Right atrium auricular region (tissue), 2 donors: ENCODE measurements at regions not wholly inside any gene's neighbourhood (a gene's known extent, or its start where the extent isn't known, plus 50 kb on each side); places are given as distances from the start of the nearest gene placed in this dataset.
"Not testable (repeated sequence)": the region's sequence is repeated elsewhere in the genome, so short reads cannot be mapped to it uniquely, and the experiment has no call there.

Source experiments
- DNase-seq: peaks from one replicate; pipeline ENCODE4 v3.0.0-alpha.2; 2019; ENCODE audit warnings: low spot score
- H3K27ac ChIP-seq, 2 donors: fragments of 200-600 bp; sonication (generic); 1 replicate in 1 of 2; 2 replicates in 1 of 2; pipeline ENCODE4 v1.5.1; 2016 to 2019
- H3K27me3 ChIP-seq, 2 donors: fragments of 200-600 bp; sonication (generic); one replicate each; pipeline versions ENCODE4 v1.5.1 to v1.6.0; 2017 to 2019
- H3K36me3 ChIP-seq: fragments of 200-600 bp; sonication (generic); one replicate; pipeline ENCODE4 v1.5.1; 2016
- H3K4me1 ChIP-seq, 2 donors: fragments of 200-600 bp; sonication (generic); one replicate each; pipeline versions ENCODE4 v1.5.1 to v1.6.0; 2017 to 2019
- H3K4me3 ChIP-seq, 2 donors: fragments of 200-600 bp; sonication (generic); 1 replicate in 1 of 2; 2 replicates in 1 of 2; pipeline ENCODE4 v1.5.1; 2017 to 2019; ENCODE audit warnings: mild to moderate bottlenecking in 1 of 2, moderate library complexity in 1 of 2
- H3K9me3 ChIP-seq, 2 donors: fragments of 200-600 bp; sonication (generic); one replicate each; pipeline ENCODE4 v1.5.1; 2019
- CTCF ChIP-seq, 2 donors: fragments of 200-600 bp; sonication (generic); IDR thresholded peaks; one replicate each; pipeline ENCODE4 v1.5.1; 2019; ENCODE audit warnings: antibody characterized with exemption in 2 of 2

DNA sequence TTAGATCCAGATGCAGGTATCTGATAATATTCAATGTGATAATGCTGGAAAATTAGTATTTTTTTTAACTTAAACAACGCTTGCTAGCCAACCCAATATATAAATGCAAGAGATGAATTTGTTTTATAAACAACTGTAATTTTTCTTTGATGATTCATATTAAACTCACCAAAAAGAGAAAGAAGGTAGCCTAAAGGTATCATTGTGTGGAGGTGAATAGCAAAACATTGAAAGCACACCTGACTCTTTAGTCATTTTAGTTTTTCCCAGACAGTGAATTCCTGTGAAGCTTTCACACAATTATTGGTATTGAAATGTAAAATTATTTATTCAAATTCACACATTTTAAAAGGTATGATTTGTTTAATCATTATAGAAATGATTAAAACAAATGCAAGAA is 424.0 kb downstream of the NR4A2 start:
- H3K27ac ChIP-seq = no peak overlapping the region
- no peaks in the 10 kb centered on the region for H3K9me3 ChIP-seq
- H3K27me3 ChIP-seq = no peaks in the 10 kb centered on the region
- H3K36me3 ChIP-seq = no peaks in the 10 kb centered on the region
- H3K4me1 ChIP-seq = no peaks in the 10 kb centered on the region
- DNase-seq = no peak
- TF ChIP-seq CTCF (IDR thresholded peaks at IDR 0.05) = no peak
- no peak overlapping the region for H3K4me3 ChIP-seq

GRCh38 chr2:155907211-155907610 is 425.3 kb downstream of the NR4A2 start:
- DNase-seq = no peak
- Histone ChIP-seq H3K4me1 (no peaks in the 10 kb centered on the region), H3K9me3 (no peaks in the 10 kb centered on the region), H3K27ac (no peak overlapping the region), H3K4me3 (no peak overlapping the region), H3K27me3 (no peaks in the 10 kb centered on the region), H3K36me3 (no peaks in the 10 kb centered on the region)
- TF ChIP-seq CTCF (IDR thresholded peaks at IDR 0.05) = no peak

DNA sequence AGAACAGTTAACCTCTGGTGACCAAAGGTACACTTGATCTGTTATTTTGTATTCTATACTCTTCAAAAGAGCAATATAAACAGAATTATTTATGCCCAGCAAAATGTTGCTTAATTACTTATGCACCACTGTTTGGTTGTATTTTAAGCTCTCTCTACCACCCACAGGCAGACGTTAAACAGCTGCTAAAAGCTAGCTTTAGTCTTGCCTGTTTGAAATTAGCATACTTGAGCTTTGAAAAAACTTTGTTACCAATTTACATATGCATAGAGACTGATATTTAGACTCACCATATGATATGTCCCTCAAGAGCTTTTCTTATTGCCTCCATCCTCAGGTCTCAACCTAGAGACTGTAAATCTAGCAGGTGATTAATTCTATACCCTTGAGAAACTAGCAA is 426.9 kb downstream of the NR4A2 start:
- no peak for DNase-seq
- Histone ChIP-seq H3K4me1 (no peaks in the 10 kb centered on the region), H3K9me3 (no peaks in the 10 kb centered on the region), H3K36me3 (no peaks in the 10 kb centered on the region), H3K27ac (no peak overlapping the region), H3K4me3 (no peak overlapping the region), H3K27me3 (no peaks in the 10 kb centered on the region)
- TF ChIP-seq CTCF (IDR thresholded peaks at IDR 0.05) = no peak

GRCh38 chr2:155904720-155905119 is 427.8 kb downstream of the NR4A2 start:
- no peak overlapping the region for H3K4me3 ChIP-seq
- H3K4me1 ChIP-seq = no peaks in the 10 kb centered on the region
- TF ChIP-seq CTCF (IDR thresholded peaks at IDR 0.05) = no peak
- H3K27me3 ChIP-seq = no peaks in the 10 kb centered on the region
- no peaks in the 10 kb centered on the region for H3K36me3 ChIP-seq
- H3K9me3 ChIP-seq = no peaks in the 10 kb centered on the region
- no peak overlapping the region for H3K27ac ChIP-seq
- DNase-seq = no peak

- no peak for DNase-seq
- Histone ChIP-seq H3K4me3 (no peak overlapping the region), H3K9me3 (no peaks in the 10 kb centered on the region), H3K36me3 (no peaks in the 10 kb centered on the region), H3K27ac (no peak overlapping the region), H3K27me3 (no peaks in the 10 kb centered on the region), H3K4me1 (no peaks in the 10 kb centered on the region)
- no peak for TF ChIP-seq CTCF (IDR thresholded peaks at IDR 0.05)
Measured at GRCh38 chr2:155902635-155903034, 429.9 kb downstream of the NR4A2 start.

DNA sequence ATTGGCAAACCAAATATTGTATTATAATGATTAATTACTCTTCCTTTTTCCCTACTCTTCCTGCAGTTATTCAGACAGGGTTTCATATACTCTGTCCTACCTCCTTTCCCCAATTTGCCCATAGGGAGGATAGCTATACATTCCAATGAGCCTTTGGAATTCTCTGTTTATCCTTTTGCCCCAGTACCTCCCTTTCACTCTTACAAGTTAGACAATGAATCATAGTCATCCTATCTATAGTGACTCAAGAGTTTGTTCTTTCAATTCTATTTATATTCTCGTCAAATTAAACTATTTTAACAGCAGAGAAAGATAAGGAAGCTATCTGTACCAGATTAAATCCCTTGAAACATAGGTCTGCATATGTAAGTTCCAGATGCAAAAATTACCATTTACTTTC is 437.5 kb downstream of the NR4A2 start:
- Histone ChIP-seq H3K36me3 (no peaks in the 10 kb centered on the region), H3K4me3 (no peak overlapping the region), H3K9me3 (no peaks in the 10 kb centered on the region), H3K27me3 (no peaks in the 10 kb centered on the region), H3K4me1 (no peaks in the 10 kb centered on the region), H3K27ac (no peak overlapping the region)
- DNase-seq = no peak
- TF ChIP-seq CTCF (IDR thresholded peaks at IDR 0.05) = no peak

DNA sequence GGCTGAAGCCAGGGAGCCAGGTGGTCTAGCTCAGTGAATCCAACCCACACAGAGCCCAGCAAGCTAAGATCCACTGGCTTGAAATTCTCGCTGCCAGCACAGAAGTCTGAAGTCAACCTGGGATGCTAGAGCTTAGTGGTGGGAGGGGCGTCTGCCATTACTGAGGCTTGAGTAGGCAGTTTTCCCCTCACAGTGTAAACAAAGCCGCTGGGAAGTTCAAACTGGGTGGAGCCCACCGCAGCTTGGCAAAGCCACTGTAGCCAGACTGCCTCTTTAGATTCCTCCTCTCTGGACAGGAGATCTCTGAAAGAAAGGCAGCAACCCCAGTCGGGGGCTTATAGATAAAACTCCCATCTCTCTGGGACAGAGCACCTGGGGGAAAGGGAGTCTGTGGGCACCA is 452.1 kb downstream of the NR4A2 start:
- H3K9me3 ChIP-seq = peaks cover 0 to 16% of the 10 kb centered on the region in 2 donors
- DNase-seq = not testable (repeated sequence)

DNA sequence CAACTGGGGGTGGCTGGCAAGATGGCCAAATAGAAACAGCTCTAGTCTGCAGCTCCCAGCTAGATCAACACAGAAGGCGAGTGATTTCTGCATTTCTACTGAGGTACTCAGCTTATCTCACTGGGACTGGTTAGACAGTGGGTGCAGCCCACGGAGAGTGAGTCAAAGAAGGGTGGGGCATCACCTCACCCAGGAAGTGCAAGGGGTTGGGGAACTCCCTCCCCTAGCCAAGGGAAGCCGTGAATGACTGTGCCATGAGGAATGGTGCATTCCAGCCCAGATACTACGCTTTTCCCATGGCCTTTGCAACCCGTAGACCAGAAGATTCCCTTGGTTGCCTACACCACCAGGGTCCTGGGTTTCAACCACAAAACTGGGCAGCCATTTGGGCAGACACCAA is 452.6 kb downstream of the NR4A2 start:
- H3K4me1 ChIP-seq, H3K27ac ChIP-seq, H3K27me3 ChIP-seq, H3K4me3 ChIP-seq, DNase-seq, H3K36me3 ChIP-seq: not testable (repeated sequence)
- peaks cover 0 to 17% of the 10 kb centered on the region in 2 donors for H3K9me3 ChIP-seq

More for the DNA sequence above, 452.1 kb downstream of the NR4A2 start:
- not testable (repeated sequence) for H3K4me3 ChIP-seq, H3K27me3 ChIP-seq, H3K36me3 ChIP-seq, H3K27ac ChIP-seq, H3K4me1 ChIP-seq
